GM19351 (cell line): ENCODE measurements at regions not wholly inside any gene's neighbourhood (a gene's known extent, or its start where the extent isn't known, plus 50 kb on each side); places are given as distances from the start of the nearest gene placed in this dataset.
A peak's percentile ranks its signal among the peaks of the same experiment; 100 is the strongest.

Experiments used
- ATAC-seq: cut with Tn5 transposase; IDR thresholded peaks from one replicate; pipeline ENCODE4 v1.9.1; 2021; ENCODE audit warnings: mild to moderate bottlenecking, moderate library complexity; ENCODE audit not compliant: unreplicated experiment

DNA sequence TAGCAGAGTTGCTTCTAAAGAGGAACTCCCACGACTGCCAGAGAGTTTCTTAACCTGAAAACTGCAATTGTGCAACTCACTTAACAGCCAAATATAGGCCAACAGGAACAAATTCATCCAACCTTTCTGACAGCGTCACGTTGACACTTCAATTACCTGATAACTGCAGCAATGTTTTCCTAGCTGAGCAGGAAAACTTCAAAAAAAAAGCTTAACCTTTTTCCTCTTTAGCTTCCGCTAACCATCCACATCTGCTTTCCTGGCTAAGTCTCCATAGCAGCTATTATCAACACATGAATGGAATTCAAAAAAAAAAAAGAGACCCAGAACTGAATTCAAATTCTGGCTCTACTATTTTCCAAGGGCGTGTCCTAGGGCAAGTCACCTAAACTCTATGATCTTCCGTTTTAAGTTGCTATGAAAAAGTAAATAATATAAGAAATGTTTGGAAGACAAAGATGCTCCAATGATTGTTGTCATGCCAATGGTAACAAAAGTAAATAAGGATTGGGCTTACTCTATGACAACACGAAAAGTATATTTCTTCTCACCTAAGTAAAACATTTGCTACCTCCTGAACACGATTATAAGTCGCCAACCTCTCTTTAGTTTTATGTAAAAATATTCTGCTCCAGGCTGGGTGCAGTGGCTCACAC, 524.6 kb upstream of the JARID2 start:
- ATAC-seq = no peak

- ATAC-seq = no peak
Observed at GRCh38 chr6:14722001-14722562, 523.8 kb upstream of the JARID2 start.

GRCh38 chr6:14722704-14723103, 523.2 kb upstream of the JARID2 start:
- no peak for ATAC-seq

DNA sequence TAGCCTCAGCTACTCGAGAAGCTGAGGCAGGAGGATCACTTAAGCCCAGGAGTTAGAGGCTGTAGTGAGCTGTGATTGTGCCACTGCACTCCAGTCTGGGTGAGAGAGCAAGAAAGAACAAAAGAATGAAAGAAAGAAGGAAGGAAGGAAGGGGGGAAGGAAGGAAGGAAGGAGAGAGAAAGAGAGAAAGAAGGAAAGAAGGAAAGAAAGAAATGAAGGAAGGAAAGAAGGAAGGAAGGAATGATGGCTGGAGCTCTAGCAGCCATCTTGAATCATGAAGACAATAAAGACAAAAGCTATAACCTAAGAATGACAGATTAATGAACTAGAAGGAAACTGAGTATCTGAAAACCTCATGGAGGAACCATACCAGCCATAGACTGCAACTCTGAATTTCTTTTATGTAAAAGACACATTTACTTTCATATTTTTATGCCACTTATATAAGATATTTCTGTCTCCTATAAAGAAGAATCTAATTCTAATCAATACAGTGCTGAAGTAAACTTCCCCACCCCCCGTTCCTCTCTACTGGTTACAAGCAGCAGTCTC, 522.3 kb upstream of the JARID2 start:
- no peak for ATAC-seq

DNA sequence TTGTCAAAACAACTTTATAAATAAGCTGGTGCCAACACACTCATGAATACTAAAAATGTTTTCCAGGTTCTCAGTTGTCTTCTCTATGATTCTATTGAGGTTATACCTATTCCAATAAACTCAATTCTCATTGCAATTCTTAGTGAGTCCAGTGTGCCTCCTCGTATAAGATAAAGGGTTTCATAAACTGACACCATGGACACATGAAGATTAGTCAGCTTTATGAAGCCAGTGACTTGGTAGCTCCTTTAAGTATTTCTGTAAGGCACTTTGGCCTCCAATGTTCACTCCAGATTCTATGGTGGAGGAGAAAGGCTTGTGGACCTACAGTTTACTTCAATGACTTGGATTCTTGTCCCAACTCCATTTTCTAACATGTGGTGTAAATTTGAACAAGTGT, 521.3 kb upstream of the JARID2 start:
- ATAC-seq = no peak

- ATAC-seq = no peak
Observed at GRCh38 chr6:14726816-14727493, 518.9 kb upstream of the JARID2 start.

DNA sequence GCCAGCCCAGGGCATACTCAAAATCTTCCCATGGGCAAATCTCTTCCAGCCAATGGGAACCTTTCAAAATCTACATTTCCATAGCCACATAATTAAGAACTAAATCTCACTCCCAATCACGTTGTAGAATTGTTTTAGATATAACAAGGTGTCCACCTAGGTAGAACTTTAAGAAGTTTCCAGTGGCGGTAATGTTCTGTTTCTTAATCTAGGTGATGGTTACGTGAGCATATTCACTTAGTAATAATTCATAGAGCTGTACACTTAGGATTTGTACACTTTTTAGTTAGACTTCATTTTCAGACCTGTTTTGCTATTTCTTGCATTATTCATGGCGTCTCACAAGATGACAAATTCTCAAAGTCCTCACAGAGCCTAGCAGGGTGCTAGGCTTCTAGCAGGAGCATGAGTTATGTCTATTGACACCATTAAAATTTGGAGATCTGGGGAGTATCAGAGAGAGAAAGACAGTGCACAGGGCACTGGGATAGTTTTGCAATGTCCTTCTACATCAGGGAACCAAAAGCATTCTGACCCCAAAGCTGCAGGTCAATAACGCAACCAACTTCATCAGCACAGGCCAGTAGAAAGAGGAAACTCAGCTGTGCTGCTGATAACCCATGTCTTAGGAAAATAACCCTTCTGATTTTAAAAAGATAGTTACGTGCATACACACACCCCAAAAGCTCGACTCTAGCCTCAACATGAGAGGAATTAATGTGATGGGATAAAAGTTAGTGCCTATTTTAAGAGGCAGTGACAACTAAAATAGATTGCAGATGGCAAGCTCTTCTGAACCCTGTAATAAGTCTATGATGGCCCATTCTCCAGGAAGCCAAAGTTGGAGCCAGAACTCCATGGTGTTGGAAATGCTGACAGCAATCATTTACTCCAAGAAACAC, 518.1 kb upstream of the JARID2 start:
- ATAC-seq = no peak

DNA sequence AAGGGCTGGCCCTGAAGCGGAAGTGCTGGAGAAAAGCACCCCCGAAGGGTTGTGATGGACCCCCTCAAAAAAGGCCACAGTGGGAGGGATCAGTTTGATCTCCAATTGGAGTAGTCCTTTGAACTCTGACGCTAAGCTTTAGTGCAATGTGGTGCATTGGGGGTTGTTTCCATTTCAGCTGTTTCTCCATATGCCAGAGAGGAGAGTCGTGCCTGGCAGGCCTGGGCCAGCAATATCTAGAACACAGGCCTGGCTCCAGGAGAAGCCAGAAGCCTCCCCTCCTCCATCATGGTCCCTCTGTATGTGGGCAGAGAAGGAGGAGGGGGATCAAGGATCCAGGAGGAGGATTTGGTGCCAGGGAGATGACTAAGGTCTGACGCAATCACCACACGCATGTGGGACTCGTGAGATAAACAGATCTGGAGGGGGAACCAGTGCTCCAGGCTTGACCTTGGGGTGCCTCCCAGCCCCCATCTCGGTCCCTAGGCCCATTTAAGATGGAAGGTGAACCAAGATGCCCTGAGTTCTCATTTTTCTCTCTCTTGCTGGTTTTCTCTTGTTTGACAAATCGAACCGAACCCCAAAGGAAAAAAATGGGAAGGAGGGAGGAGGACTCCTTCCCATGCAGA, 517.4 kb upstream of the JARID2 start:
- no peak for ATAC-seq

DNA sequence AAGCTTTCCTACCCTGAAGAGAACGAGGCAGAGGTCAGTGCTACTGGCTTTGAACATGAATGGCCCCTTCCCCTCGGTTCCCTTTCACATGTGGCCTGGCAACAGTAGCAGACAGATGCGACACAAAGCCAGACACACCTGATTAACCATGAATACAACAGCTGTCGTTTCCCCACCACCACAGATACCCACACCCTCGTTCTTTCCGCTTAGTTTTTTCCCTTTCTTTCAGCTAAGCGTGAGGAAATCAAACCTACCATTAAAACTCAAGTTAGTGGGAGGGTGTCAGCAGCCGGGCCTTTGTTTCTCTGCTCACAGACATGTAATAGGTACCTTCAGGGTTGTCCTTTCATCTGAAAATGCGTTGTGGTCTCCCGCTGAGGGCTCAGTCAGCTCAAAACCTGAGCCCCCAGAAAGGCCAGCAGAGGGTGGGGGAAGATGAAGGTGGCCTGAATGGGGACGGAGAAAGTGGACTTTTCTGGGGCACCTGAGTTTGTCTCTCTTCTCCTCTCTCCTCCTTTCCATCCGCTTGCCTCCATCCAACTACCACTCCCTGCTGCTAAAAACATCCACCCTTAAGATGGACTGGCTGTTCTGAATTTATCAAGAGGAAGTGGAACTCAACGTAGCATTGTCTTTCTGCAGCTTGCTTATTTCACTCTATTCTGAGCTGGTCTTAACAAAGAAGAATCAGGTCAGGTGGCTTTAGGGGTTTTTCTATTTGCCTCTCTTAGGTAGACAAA, 516.6 kb upstream of the JARID2 start:
- ATAC-seq = peak; percentile 48

DNA sequence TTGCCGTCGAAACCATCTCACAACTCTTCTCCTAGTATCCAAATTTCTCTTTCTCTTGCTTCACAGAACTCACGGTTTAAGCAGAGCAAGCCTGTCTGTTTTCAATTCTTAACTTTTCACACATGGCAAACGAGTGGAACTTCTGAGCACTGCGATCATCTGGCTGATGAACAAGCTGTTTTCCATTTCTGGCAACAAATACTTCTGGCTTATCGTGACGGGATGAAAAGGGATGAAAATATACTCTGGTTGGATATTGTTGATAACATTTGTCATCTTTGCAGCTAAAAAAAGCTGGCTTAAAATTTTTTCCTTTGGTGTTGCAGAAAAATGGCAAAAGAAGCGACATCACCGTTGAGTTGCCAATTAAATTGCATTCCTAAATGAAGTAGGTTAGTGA, 515.2 kb upstream of the JARID2 start:
- ATAC-seq = no peak

- ATAC-seq = no peak
Observed at GRCh38 chr6:14731611-14732010, 514.3 kb upstream of the JARID2 start.

DNA sequence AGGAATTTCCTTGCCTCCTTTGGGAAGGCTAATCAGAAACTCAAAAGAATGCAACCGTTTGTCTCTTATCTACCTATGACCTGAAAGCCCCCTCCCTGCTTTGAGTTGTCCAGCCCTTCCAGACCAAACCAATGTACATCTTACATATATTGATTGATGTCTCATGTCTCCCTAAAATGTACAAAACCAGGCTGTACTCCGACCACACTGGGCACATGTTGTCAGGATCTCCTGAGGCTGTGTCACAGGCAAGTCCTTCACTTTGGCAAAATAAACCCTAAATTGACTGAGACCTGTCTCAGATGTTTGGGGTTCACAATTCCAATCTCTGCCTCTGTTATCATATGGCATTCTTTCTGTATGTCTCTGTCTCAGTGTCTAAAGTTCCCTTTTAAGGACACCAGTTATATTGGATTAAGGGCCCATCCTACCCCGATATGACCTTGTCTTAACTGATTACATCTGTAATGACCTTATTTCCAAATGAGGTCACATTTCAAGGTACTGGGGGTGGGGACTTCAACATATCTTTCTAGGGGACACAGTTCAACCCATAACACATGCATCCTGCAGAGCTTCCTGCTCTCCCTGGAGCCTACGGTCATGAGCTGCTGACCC, 513.5 kb upstream of the JARID2 start:
- no peak for ATAC-seq

DNA sequence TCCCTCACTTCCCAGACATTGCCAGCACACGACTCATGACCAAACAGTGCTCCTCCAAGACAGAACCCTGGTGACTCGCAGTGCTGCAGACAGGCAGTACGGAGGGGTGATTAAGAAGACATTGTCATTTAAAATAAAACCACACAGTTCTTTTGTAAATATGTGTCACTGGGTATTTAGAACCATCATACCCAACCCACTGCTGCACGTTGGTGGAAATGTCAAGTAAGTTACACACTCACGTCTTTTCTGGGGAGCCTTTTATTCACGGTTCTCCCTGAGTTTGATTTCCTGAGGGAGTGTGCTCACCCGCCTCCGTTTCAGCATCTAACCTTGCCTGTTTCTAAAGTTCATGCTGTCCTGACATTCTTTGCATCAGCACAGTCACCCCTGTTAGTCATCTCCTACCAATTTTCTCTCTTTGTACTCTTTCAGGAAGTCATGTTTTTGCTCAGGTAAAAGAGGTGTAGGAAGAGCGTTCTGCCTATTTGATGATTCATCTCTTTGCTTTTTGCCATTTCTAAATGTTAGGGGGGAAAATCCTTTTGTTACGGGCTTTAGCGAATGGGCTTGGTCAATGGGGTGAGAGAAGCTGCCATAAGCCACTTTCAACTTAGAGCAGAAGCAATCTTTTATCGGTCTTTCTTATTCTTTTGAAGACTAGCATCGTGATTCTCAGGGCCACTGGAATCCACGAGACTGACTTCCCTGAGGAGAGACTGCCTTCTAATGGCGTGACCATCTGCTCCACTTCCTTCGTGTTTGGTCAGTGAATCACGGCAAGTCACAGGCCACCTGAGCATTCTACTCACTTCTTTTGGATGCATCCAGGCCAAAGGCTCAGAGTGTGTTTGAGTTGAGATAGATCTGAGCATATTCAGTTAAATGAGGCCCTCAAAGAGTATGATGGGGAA, 512.8 kb upstream of the JARID2 start:
- ATAC-seq = no peak

- no peak for ATAC-seq
Observed at GRCh38 chr6:14734052-14734415, 511.8 kb upstream of the JARID2 start.

DNA sequence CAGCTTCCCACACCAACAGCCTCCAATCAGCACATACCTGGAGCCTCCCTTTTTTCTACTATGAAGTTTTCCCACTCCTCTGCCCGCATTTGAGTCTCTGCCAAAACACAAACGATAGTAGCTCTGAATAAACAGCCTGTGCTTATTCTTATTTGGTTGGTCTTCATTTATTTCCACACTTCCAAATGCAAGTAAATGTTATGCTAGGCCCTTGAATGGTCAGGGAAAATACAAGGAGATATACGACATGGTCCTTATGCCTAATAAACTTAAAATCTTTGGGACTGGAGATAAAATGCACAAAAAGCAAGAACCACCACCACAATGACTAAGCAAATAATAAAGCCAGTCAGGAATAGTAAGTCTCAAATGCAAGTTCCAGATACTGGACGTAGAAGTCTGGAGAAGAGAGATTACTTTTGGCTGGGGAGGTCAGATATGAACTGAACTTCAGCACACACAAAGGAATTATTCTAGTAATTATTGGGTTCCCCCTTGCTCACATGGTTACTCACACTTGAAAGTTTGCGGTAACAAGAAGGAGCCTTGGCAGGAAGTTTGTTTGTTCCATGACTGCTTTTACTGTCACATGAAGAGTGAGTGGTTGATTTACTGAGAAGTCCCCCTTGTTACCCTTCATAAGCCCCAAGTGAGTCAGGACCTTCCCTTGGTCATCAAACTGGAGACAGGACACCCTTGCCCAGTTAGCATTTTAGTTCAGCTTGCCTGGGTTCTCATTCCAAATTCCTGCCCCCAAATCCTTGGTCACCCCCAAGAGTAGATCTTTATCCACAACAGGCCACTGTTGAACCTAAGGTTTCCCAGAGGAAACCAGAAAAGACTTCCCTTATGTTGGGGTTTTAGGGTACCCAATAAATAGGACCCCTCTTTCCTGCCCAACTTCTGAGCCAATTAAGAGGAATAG, 511.2 kb upstream of the JARID2 start:
- peak; percentile 86 for ATAC-seq

DNA sequence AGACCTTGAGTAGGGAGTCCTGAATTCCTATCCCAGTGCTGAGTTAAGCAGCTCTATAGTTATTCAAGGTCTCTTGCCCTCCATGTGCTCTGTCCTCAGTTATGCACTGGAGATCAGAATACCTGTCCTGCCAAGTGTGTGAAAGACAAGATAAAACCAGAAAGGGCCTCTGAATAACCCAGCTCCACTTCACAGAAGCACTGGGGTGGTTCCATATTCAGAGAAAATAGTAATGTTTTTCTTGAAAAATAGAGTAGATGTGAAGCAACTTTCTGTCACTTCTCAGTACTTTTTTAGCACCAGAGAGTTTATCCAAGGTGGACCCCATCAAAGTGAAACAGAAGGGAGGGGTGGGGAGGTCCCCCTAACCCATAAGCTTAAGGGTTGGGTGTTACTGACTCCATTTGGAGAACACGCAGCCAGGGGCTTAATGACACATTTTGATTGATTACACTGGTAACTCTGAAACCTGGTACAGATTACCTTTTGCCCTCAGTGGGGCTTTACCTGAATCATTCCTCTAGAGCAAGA, 509.8 kb upstream of the JARID2 start:
- ATAC-seq = no peak

GRCh38 chr6:14736554-14736953, 509.3 kb upstream of the JARID2 start:
- ATAC-seq = no peak
